Activated CD4-positive, alpha-beta T cell treated with anti-CD3 and anti-CD28 coated beads, Interleukin-2, amount 50 U/mL, for 16 hours (primary cell): ENCODE measurements at regions not wholly inside any gene's neighbourhood (a gene's known extent, or its start where the extent isn't known, plus 50 kb on each side); places are given as distances from the start of the nearest gene placed in this dataset.

ENCODE experiments used
- DNase-seq: peaks from one replicate; pipeline ENCODE4 v3.0.0-alpha.2; 2020

DNA sequence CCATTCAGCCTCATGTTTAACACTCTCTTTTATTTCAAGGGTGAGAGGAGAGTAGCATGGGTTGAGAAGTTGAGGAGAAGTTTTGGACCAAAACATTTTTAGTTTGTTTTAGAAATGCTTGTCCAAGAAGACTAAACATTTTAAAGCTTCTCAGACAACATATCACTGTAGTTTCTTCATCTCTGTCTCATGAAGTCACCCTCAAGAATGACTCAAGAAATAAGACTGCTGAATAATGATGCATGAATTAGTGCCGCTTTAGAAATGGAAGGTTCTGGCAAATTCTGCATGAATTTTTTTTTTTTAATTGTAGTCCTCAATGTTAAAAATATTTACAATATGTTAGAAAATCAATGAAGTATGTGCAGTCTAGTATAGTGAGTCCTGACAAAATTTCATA is 422.7 kb upstream of the ARGLU1 start:
- no peak for DNase-seq

DNA sequence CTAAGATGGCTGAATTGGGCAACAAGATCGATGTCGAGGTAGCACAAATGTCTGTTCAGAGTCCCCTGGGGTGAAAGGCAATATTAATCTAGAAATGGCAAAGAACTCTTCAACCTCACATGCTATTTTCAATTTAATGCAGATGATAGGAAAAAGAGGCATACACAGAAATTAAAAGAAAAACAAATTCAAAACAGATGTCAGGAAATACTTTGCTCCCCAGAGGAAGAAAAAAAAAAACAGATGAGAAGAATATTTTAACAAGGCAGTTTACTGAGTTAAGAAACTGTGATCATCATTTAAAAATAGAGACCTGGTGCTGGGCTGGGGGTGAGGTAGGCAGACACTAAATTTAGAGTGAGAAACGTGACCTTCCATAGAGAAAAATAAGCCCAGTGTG is 421.9 kb upstream of the ARGLU1 start:
- no peak for DNase-seq

DNA sequence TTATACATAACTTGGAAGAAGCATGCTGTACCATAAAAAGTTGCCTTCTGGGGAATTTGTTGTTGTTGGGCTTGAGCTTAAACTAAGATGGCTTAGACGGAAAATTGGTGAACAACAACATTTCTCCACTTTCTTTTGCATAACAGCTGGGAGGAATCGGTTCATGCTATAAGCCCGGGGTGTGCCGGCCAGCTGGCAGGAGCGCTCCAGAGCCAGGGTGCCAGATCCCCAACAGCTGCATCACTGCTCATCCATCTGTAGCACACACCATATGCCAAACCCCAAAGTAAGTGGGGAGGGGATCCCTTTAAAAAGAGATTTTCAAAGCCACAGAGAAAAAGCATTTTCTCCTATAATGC is 419.5 kb upstream of the ARGLU1 start:
- no peak for DNase-seq

DNA sequence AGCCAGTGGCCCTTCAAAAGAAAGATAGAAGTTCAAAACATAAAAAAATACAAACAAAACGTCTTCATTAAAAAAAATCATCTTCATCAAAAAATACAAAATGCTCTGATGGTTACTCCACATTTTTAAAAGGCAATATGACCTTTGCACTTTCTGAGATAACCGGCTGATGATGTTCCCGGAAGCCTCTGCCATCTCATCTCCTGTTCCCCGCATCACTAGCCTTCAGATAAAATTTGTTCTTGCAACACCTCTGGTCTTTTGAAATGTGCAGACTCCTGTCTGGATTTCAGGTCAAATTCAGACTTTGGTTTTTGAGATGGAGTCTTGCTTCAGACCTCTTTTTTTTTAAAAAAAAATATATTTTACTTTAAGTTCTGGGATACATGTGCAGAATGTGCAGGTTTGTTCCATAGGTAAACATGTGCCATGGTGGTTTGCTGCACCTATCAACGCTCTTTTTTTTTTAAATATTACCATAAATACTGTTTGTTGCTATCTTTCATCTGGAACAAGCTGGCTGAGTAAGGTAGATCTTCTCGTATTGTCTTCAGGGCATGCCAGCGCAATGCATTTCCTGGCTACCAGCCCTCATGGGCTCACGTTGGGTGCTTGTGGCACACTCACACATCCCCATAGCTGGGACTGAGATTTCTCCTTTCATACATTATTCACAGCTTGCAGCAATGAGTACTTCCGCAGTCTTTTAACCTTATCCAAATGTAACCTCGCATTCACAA is 418.9 kb upstream of the ARGLU1 start:
- DNase-seq = no peak

DNA sequence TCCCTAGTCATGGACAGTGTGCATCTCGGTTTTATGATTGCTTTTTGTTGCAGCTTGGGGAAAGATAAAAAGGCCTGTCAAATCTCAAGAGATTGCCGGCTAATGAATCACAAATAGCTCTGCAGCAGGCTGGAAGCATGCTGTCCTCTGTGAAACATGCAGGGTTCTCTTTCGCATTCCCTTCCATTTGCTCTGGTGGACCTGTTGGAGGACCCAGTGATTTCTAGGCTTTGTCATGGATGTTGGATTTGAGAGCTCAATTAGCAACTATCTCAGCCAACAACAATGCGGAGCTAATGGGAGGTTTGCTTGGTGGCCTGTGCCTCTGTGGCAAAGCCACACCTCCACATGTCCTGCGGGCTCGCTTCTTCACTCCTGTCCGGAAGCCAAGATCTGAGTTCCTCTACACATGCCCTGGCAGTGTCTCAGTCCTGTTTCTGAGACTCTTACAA is 418.1 kb upstream of the ARGLU1 start:
- DNase-seq = no peak

DNA sequence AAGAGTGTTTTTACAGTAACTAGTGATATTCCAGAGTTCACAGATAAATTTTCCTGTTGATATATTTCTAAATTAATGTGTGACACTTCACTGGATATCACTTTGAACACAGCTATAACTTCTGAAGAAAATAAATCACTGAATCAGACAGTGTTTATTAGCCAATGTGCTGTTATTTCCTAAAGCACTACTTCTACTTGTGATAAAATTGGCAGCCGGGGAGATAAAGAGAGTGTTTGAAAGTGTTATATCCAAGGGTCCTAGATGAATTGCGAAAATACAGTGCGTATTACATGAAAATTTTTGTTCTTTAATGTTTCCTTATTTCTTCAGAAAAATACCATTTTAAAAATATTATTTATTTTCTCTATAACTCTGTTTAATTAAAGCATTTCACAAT is 417.5 kb upstream of the ARGLU1 start:
- no peak for DNase-seq

DNA sequence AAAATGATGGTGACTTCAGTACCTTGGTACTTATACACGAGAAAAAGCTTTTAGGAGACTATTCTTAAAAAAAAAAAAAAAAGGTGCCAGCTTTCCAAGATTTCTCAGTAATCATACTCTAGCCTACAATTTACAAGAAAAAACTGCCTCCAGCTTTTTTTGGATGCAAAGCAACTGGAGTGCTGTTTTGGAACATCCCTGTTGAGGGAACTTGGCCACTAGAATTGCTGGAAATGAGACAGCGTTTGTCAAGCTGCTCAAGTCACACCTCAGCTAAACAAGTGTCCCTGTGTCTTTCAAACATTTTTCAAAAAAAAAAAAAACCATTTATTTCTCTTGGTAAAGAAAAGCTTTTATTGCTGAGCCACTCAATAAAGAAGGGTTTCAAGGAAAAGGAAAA is 413.1 kb upstream of the ARGLU1 start:
- no peak for DNase-seq

DNA sequence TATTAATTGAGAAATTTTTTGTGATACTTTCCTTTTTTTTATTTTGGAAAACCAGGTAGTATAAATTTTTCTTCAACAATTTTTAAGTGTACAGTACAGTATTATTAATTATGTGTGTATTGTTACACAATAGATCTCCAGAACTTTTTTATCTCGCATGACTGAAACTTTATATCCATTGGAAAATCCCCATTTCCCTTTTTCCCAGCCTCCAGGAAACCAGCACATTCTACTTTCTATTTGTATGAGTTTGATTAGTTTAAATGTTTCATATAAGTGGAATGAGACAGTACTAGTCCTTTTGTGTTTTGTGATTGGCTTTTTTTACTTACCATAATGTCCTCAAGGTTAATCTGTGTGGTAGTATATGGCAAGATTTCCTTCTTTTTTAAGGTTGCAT is 399.5 kb upstream of the ARGLU1 start:
- no peak for DNase-seq

DNA sequence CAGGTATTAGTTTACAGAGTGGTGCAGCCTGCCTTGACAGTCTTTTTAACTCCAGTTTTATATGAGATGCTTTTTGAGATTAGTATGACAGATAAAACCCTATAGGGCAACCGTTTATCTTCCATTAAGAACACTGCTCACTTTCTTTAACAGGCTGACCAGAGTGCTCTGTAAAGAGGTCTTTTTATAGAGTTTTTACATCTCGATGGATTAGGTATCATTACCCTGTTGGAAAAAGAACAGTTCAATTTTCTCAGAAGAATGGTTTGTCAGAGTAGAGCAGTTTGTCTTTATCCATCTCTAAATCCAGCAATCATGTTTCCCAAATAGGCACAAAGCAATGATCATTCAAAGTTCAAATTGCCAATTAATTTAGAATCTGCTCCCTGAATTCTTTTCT is 395.2 kb upstream of the ARGLU1 start:
- no peak for DNase-seq

DNA sequence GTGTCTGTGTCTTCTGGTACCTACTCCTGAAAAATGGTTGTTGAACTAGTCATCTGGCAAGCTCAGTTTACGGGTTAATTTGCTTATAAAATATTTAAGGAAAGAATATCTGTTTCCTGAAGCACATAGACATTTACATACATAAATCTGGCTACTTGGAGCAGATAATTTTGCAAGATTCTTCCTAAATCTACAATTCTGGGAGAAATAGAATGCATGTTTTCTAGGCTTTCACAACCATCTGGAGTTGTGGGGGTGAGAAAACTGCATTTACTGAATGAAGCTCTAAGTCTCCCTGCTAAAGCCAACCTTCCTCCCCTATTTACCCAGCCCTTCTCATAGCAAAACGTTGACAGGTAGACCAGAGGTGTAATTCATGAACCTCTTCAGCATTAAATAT is 393.7 kb upstream of the ARGLU1 start:
- DNase-seq = no peak

DNA sequence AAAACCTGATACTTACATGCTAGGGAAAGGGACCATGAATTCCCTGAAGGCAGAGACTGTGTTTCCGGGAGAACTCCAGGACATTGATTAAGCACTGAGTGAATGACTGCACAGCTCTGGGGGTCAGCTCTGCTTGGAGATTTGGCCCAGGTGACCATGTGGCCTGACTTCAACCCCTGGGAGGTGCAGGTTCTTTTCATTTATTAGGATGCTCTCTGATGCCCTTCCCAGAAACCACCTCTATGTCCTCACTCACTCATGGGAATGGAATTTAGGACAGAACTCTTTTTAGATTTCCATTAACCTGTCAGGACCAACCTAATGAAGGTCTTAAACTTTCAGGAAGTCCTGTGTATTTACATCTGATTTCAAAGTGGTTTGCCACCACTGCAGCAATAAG is 393.3 kb upstream of the ARGLU1 start:
- no peak for DNase-seq

DNA sequence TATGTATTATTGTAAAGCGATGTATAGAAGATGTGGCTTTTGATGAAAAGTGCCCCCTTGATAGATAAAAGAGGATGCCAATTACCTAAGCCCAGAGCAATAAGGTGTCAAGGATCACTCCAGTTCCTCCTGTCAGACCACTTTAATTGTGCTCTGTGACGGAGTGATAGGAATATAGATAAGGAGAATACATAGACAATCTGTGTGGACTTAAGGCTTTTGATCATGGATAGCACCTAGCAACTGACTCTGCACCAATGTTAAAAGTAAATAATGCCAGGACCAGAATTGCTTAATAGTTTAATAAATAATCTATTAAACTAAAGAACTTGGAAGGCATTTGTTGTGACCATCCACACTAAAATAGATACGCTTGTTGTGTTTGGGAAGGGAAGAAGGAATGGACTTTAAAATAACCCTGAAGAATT is 390.7 kb upstream of the ARGLU1 start:
- no peak for DNase-seq

DNA sequence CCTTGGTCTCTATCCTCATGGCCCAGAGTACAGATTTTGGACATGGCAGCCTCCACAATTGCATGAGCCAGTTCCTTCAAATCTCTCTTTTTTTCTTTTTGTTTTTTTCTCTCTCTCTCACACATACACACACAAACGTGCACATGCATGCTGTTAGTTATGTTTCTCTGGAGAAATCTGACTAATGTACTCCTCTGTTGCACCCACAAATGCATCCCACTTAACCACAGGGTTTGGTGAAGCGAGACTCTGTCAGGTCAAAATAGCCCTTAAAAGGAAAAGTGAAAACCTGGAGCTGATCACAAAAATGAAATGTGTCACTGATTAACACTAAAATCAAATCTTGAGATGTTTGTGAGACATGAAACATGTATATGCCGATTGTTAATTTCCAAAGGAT is 374.6 kb upstream of the ARGLU1 start:
- DNase-seq = no peak

DNA sequence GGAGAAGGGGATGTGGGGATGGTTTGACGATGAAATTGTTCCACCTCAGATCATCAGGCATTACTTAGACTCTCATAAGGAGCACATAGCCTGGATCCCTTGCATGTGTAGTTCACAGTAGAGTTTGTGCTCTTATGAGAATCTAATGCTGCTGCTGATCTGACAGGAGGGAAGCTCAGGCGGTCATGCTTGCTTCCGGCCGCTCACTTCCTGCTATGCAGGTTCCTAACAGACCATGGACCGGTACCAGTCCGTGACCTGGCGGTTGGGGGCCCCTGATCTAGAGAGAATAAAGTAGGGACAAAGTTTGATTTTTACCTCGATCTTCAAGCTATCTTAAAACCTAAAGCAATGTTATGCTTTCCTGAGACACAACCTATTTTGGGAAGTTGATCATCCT is 373.8 kb upstream of the ARGLU1 start:
- DNase-seq = no peak

DNA sequence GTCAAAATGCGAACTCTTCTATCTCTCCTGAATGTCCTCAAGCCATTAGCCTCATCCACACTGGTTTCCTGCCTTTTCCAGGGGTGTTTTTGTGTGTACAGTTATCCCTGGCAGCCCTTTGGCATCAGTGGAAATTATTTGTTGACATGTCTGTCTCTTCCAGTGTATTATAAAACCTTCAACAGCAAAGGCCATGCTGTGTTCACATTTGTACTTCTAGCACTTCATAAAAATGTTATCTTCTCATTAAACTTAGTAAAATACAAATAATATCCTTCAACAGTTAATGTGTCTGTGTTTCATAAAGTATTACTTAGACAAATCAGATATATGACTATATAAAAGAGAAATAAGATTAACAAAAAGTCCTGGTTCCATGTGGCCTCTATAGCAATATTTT is 359.5 kb upstream of the ARGLU1 start:
- no peak for DNase-seq

DNA sequence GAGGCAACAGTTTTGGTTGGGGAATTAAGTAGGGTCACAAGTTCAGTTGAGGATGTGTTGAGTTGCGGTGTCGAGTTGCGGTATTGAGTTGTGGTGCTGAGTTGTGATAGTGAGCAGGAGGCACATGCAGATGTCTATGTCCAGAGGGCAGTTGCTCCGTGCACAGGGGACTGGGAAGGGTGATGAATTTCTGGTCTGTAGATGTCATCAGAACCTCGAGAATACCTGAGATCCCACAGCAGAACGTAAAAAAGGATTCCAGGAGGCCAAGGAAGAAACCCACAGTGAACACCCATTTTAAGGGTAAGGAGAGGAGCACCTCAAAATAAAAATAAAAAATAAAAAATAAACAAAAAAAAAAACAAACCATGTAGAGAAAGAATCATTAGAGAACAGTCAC is 354.4 kb upstream of the ARGLU1 start:
- DNase-seq = no peak

DNA sequence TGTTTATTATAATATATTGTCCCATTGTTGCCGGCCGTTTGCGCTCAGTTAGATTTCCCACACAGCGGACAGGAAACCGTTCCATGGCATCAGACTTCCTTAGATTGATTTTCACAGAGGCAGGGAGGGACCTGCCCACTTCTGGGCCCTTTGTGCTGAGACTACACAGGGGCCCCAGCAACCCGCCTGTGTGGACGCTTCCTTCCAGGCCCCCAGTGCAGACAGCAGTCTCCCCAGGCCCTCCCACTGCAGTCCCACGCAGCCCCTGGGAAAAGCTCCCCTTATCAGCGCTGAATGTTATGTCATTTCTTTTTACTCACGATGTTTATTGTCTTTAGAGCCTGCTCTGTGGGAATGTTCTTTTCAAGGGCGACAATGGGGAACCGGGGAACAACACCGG is 351.7 kb upstream of the ARGLU1 start:
- DNase-seq = no peak

DNA sequence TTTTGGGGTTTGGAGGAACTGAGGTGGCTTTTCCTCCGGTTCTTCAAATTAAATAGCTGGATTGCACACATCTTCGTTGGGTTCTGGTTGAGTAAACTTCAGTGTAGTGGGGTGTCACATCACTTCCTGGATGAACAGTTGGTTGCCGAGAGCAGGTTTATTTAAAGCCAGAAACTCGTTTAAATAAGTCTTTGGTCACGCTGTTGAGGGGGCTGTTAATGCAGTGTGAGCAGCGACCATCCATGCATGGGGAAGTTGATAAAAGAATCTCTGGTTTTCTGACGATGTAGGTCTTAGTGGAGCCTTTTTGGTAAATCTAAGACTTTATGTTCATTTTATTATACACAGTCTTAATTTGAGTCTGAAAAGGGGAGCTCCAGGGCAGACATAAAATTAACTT is 351.2 kb upstream of the ARGLU1 start:
- DNase-seq = no peak

DNA sequence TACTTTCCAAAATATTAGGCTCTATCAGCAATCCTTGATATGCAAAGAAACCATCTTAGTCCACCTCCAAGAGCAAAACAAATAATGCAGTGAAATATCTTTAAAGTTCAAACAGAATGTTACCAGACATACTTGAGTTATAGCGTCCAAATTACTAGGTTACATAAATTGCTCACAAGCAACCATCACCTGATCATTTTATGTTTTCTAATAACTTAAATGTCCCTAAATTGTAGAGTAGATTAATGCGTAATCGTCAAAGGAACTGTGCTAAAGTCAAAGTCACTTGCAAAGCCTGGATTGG is 350.6 kb upstream of the ARGLU1 start:
- DNase-seq = no peak

DNA sequence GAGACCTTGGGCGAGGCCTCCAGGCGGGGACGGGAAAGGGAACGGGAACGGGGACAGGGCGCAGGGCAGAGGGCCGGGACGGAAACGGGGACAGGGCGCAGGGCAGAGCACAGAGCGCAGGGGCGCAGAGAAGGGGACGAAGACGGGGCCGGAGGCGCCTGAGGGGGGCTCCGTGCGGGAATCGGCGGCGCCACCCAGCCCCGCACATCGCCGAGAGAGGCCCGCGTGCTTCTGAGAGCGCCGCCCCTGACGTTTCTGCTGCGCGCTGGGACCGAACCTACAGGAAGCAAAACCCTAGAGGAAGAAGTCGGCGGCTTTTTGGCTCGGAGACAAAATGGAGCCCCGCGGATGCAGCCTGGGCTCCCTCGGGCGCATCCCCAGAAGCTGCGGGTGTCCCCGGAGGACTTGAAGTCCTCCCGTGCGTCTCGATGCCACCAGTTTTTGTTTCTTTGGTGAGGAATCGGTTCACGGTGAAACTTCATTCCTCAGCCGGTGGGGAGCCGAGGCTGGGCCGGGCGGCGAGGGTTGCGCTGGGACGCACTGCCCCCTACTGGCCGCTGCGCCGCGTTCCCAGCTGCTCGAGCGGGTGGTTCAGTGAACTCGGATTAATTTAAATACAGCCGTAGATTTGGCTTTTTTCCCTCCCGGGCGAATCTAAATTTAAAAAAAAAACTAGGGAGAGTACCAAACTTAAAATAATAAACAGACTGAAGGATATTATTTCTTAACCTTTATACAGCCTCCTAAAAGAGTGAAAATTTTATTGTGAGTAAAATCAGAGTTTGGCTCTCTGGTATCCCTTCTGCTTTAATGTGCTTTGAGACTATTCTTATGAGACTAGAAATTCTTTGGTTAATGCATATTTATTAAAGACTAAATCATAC is 350.0 kb upstream of the ARGLU1 start:
- peak; percentile 73 for DNase-seq

DNA sequence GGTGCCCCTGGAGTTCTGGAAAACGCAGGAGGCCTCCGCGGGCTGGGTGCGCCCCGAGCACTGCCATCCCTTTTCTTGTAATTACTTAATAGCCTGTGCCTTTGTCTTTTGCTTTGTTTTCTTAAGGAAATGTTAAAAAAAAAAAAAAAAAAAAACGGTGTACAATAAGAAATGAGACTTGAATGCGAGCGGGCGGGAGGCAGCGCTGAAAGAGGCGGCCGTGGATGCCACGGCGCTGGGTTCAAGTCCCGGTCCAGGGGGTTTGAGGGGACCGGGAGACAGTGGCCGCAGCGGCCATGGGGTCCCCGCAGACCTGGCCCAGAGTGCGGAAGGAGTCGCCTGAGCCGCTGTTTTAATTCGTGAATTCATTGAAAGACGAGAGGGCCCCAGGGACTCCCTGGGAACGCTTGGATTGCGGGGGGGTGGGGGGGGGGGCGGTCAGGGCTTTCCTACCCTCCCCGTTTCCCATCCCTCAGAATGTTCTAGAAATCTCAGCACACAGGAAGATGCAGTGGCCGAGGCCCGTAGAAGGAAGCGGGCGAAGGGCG is 349.2 kb upstream of the ARGLU1 start:
- no peak for DNase-seq

DNA sequence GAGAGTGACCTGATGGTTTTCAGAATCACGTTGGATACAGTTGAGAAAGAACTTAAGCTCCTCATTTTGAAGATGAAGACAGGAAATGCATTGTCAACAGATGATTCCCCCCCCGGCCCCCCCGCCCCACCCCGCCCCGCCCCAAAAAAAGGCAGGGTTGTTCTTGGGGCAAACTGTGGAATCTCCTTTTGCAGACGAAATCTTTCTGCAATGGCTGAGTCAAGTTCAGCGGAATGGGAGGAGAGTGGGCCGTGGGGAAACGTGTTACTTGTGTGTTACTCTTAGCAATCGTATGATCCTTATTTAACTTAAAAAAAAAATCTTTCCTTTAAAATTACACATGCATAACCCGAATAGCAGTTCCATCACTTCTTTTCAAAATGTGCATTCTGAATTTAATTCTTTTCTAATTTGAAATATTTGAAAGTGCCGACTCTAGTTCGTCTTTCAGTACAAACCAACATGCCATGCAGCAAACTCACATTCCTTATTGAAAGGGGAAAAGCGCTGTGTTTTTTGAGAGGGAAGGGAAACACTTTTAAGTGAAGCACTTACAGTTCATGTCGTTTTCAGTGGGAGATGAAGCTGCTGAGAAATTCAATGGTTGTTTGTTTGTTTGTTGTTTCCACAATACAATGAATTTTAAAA is 348.5 kb upstream of the ARGLU1 start:
- no peak for DNase-seq

DNA sequence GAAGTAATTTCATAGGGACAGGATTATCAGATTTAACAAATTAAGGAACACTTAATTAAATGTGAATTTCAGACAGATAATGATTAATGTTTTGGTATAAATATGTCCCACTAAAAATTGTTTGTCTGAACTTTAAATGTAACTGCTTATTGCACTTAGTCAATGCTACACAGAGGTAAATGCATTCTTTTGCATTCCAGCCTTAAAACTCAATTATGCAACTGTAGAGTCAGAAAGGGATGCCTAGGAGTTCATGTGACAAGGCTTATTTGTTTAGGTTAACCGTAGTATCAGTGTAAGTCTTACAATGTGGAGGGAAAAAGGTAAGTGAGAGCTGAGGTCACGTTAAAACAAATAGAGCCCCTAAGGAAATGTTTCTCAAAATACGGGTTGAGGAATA is 347.2 kb upstream of the ARGLU1 start:
- no peak for DNase-seq

DNA sequence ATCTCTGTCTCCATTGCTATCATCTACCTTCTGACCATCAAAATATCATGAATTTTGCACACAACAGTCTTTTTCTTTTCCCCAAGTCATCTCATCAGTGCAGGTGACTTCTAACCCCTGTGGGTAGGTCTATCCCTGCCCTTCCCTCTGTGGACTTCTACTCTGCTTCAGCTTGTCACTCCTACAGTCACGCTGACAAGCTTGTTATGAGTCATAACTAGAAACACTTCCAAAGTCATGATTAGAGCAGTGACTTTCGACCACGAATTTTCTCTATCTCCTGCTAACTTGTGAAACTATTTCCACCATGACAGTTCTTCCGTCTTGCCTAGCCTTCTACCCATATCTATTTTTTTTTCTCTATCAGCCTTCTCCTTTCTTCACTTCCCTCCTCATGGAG is 343.7 kb upstream of the ARGLU1 start:
- no peak for DNase-seq
